Body of pancreas (tissue), 4 donors: ENCODE measurements at regions not wholly inside any gene's neighbourhood (a gene's known extent, or its start where the extent isn't known, plus 50 kb on each side); places are given as distances from the start of the nearest gene placed in this dataset.

Experiments used
- ATAC-seq: fragments of 150-250 bp; one replicate; pipeline ENCODE4 v1.9.1; 2016
- DNase-seq, 4 donors: peaks; one replicate each; pipeline ENCODE4 v3.0.0-alpha.2; 2019
- H3K27ac ChIP-seq, 4 donors: fragments of 200-600 bp; sonication (generic); 1 replicate in 3 of 4; 2 replicates in 1 of 4; pipeline versions ENCODE4 v1.5.1 to v1.6.1; 2016 to 2019; ENCODE audit warnings: mild to moderate bottlenecking in 1 of 4, mixed read lengths in 1 of 4, moderate library complexity in 1 of 4
- H3K27me3 ChIP-seq, 2 donors: fragments of 200-600 bp; sonication (generic); one replicate each; pipeline ENCODE4 v1.6.0; 2016; ENCODE audit warnings: mild to moderate bottlenecking in 1 of 2
- H3K36me3 ChIP-seq, 2 donors: fragments of 200-600 bp; sonication (generic); replicated peaks in 1 of 2; 2 replicates each; pipeline ENCODE4 v1.5.1; 2016; ENCODE audit warnings: low read depth in 2 of 2; ENCODE audit not compliant: insufficient read depth in 1 of 2
- H3K4me1 ChIP-seq: fragments of 200-600 bp; sonication (generic); one replicate; pipeline ENCODE4 v1.6.0; 2016
- H3K4me3 ChIP-seq, 2 donors: fragments of 200-600 bp; sonication (generic); 1 replicate in 1 of 2; 2 replicates in 1 of 2; pipeline ENCODE4 v1.5.1; 2016 to 2019
- H3K9me3 ChIP-seq, 3 donors: fragments of 200-600 bp; sonication (generic); 1 replicate in 2 of 3; 2 replicates in 1 of 3; pipeline ENCODE4 v1.5.1; 2016
- POLR2A ChIP-seq, 3 donors: fragments of 450-650 bp; IDR thresholded peaks; one replicate each; pipeline ENCODE4 v1.6.1; 2016; ENCODE audit warnings: antibody characterized with exemption in 3 of 3, mild to moderate bottlenecking in 2 of 3
- WGBS, 2 donors: methylation state at CpG; one replicate each; pipeline ENCODE4 v1.1.5; 2017; 5-methylcytosine and 5-hydroxymethylcytosine counted together
- intact Hi-C: fragments of 100-400 bp; cut with DNase I; formaldehyde crosslinking; loops from one replicate; pipeline ENCODE4 v1.15.1; 2023
- TF ChIP-seq, protein P1 (sequence below), 7 experiments: fragments of 450-650 bp in 4 of 7; fragments of 200-600 bp in 3 of 7; sonication (generic) in 3 of 7; IDR thresholded peaks; one replicate each; pipeline ENCODE4 v1.5.1; 2016 to 2019; ENCODE audit warnings: antibody characterized with exemption in 7 of 7

GRCh38 chr2:18721038-18721922 is 131.9 kb upstream of the NT5C1B start:
- Histone ChIP-seq H3K36me3 (no peaks in the 10 kb centered on the region), H3K27me3 (no peaks in the 10 kb centered on the region), H3K4me1 (no peaks in the 10 kb centered on the region), H3K4me3 (no peak overlapping the region), H3K9me3 (no peaks in the 10 kb centered on the region), H3K27ac (no peak overlapping the region)
- ATAC-seq (no peak), DNase-seq (no peak)
- TF ChIP-seq, protein P1, sequence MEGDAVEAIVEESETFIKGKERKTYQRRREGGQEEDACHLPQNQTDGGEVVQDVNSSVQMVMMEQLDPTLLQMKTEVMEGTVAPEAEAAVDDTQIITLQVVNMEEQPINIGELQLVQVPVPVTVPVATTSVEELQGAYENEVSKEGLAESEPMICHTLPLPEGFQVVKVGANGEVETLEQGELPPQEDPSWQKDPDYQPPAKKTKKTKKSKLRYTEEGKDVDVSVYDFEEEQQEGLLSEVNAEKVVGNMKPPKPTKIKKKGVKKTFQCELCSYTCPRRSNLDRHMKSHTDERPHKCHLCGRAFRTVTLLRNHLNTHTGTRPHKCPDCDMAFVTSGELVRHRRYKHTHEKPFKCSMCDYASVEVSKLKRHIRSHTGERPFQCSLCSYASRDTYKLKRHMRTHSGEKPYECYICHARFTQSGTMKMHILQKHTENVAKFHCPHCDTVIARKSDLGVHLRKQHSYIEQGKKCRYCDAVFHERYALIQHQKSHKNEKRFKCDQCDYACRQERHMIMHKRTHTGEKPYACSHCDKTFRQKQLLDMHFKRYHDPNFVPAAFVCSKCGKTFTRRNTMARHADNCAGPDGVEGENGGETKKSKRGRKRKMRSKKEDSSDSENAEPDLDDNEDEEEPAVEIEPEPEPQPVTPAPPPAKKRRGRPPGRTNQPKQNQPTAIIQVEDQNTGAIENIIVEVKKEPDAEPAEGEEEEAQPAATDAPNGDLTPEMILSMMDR (IDR thresholded peaks at IDR 0.05) = no peak
- no peak for TF ChIP-seq POLR2A (IDR thresholded peaks at IDR 0.05)
- WGBS, 2 donors = 83 to 87% methylated on average over 10 of the region's 10 CpGs
- intact Hi-C loops = no loop called here

- H3K27ac ChIP-seq = no peak overlapping the region
- H3K27me3 ChIP-seq = no peaks in the 10 kb centered on the region
- 88 to 93% methylated on average over 4 of the region's 4 CpGs for WGBS, 2 donors
- no peaks in the 10 kb centered on the region for H3K36me3 ChIP-seq
- DNase-seq (no peak), ATAC-seq (no peak)
- no peak for TF ChIP-seq POLR2A (IDR thresholded peaks at IDR 0.05)
- TF ChIP-seq, protein P1 (IDR thresholded peaks at IDR 0.05) = no peak
- intact Hi-C loops = no loop called here
- H3K4me3 ChIP-seq = no peak overlapping the region
- H3K4me1 ChIP-seq = no peaks in the 10 kb centered on the region
- H3K9me3 ChIP-seq = no peaks in the 10 kb centered on the region
Measured at GRCh38 chr2:18719978-18720775, 130.8 kb upstream of the NT5C1B start.

GRCh38 chr2:18708203-18708715 is 118.9 kb upstream of the NT5C1B start:
- DNase-seq = no peak
- Histone ChIP-seq H3K36me3 (no peaks in the 10 kb centered on the region), H3K4me1 (no peaks in the 10 kb centered on the region), H3K27ac (no peak overlapping the region), H3K9me3 (no peaks in the 10 kb centered on the region), H3K27me3 (no peaks in the 10 kb centered on the region), H3K4me3 (no peak overlapping the region)
- intact Hi-C loops = no loop called here
- TF ChIP-seq, protein P1 (IDR thresholded peaks at IDR 0.05) = no peak
- TF ChIP-seq POLR2A (IDR thresholded peaks at IDR 0.05) = no peak
- 0 to 29% methylated on average over 1 of the region's 1 CpG for WGBS, 2 donors
- no peak for ATAC-seq

- Histone ChIP-seq H3K27ac (no peak overlapping the region), H3K4me3 (no peak overlapping the region), H3K27me3 (no peaks in the 10 kb centered on the region), H3K36me3 (no peaks in the 10 kb centered on the region), H3K4me1 (no peaks in the 10 kb centered on the region), H3K9me3 (no peaks in the 10 kb centered on the region)
- DNase-seq (no peak), ATAC-seq (no peak)
- WGBS, 2 donors = 87 to 95% methylated on average over 2 of the region's 2 CpGs
- TF ChIP-seq, protein P1 (IDR thresholded peaks at IDR 0.05) = no peak
- no peak for TF ChIP-seq POLR2A (IDR thresholded peaks at IDR 0.05)
- intact Hi-C loops = no loop called here
Measured at GRCh38 chr2:18706001-18706400, 116.6 kb upstream of the NT5C1B start.
